Stimulated activated CD4-positive, alpha-beta T cell treated with anti-CD3 and anti-CD28 coated beads, TNF-alpha, amount 100 ng/mL, for 4 hours (primary cell): ENCODE measurements at regions not wholly inside any gene's neighbourhood (a gene's known extent, or its start where the extent isn't known, plus 50 kb on each side); places are given as distances from the start of the nearest gene placed in this dataset.
"Not testable (repeated sequence)": the region's sequence is repeated elsewhere in the genome, so short reads cannot be mapped to it uniquely, and the experiment has no call there.

Source experiments
- DNase-seq, 3 experiments: peaks; one replicate each; pipeline ENCODE4 v3.0.0-alpha.2; 2020; ENCODE audit warnings: low read depth in 3 of 3

DNA sequence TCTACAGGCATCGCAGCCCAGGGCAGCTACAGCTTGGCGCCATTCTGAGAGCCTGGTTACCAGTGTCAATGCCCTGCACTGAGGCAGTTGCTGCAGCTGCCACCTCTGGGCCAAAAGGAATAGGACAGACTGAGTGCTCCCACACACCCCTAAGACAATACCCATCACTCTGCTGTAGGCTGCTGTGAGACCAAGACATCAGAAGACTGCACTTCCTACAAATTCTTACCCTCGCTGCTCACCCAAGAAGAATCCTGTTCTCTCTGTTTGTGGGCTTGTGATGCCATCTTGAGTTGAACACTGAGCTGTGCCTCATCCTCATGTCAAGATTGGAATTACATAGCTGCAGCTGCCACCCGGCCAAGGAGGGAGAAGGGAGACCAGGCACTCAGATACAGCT lies 1847.0 kb upstream of the PCDH10 start:
- DNase-seq: no peak

DNA sequence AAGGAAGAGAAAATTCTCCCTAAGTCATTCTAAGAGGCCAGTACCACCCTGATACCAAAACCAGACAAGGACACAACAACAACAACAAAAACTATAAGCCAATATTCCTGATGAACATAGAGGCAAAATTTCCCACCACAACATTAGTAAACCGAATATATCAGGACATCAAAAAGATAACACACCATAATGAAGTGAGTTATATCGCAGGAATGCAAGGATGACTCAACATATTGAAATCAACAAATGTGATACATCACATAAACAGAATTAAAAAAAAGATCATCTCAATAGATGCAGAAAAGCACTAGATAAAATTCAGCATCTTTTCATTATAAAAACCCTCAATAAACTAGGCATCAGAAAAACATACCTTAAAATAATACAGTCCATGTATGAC lies 1844.4 kb upstream of the PCDH10 start:
- DNase-seq: no peak

DNA sequence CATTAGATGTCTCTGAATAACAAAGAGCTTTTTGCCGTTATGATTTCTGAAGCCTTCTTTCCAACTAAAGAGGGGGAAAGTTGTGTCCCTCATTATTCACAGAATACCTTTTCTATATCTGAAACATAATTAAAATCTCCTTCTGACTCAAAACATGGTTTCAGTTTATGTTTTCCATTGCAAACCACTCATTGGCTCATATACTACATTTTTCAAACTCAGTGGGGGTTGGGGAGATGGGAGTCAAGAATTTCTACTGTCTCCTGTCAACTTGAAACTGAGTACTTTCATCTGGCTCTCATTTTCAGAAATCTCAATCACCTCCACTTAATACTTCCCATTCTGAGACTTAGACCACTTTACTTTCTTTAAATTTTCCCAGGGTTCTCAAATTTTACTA lies 1839.5 kb upstream of the PCDH10 start:
- no peak for DNase-seq

DNA sequence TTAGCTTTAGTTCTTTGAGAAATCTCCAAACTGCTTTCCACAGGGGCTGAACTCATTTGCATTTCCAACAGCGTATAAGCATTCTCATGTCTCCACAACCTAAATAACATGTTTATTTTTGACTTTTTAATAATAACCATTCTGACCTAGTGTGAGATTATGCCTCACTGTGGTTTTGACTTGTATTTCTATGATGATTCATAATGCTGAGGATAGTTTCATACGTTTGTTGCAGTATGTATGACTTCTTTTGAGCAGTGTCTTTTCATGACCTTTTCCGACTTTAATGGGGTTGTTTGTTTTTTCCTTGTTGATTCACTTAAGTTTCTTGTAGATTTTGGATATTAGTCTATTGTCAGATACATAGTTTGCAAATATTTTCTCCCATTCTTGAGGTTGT lies 1833.0 kb upstream of the PCDH10 start:
- no peak for DNase-seq

DNA sequence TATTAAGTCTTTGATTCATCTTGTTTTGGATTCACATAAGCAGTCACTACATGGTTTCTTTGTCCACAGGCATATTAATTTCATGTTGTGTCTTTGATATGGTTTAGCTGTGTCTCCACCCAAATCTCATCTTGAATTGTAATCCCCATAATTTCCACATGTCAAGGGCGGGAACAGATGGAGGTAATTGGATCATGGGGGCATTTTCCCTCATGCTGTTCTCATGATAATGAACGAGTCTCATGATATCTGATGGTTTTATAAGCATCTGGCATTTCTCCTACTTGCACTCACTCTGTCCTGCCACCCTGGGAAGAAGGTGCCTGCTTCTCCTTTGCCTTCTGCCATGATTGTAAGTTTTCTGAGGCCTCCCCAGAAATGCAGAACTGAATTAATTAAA lies 1811.2 kb upstream of the PCDH10 start:
- no peak for DNase-seq

DNA sequence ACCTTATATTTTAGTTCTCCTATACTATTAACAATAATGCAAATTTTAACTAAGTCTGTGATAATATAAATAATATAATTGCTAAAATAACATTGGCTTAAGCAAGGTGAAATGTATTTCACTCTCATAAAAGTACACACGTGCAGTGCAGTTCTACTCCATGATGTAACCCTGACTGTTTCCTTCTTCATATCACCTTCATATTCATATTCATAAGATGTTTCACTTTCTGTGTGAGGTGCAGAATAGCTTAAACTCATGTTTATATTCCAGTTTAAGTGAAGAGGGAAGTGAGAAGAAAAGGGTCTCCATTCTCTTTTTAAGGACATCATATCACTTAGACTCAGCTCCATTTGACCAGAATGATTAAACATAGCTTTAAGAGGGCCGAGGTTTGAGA lies 1810.0 kb upstream of the PCDH10 start:
- DNase-seq: no peak

DNA sequence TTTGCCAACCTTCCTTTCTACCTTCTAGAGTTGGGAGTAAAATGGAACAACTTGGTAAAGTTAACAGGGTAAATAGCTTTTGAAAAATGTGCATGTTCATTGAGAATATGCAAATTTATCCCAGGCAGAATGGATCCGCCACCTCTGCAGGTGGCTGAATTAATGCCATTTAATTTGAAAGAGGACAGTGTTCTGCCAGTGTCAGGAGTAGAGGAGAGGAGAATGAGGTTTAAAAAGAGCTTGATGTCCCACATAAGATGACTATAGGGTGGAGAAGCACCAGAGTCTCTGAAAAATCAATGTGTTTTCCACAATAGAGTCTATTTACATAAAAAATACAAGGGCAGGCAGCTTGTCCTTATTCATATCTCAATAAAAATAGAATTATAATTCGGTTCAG lies 1804.3 kb upstream of the PCDH10 start:
- DNase-seq: no peak

DNA sequence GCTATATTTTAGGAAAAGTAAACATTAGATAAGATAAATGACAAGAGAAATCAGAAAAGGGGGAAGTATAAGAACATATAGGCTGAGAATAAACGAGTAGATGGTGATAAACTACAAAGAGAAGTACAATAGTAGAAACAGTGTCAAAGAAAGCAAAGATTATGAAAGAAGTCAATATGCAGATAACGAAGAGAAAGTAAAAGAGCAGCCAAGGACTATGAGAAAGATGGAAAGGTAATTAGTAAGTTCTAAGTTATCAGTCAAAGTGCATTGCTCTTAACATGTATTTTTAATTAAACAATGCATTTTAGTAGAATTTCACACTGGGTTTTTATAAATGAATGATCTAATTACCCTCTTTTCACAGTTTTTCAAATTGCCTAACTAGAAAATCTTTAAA lies 1801.3 kb upstream of the PCDH10 start:
- DNase-seq: no peak

DNA sequence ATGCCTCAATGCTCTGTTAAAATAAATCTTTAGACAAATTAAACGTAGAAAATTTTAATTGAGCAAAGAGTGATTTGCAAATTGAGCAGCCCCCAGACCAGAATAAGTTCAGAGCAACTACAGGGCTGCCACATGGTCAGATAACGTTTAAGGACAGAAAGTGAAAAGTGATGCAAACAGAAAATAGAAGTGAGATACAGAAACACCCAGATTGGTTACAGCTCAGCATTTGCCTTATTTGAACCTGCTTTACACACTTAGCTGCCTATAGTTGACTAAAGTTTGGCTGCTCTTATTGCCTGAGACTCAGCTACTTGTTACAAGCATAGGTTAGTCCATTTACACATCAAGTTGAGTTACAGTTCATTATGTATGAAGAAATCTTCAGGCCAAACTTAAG lies 1800.8 kb upstream of the PCDH10 start:
- no peak for DNase-seq

DNA sequence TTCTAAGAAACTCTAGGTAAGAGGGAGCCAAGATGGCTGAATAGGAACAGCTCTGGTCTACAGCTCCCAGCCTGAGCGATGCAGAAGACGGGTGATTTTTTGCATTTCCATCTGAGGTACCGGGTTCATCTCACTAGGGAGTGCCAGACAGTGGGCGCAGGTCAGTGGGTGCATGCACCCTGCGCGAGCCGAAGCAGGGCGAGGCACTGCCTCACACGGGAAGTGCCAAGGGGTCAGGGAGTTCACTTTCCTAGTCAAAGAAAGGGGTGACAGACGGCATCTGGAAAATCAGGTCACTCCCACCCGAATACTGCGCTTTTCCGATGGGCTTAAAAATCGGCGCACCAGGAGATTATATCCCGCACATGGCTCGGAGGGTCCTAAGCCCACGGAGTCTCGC lies 1796.7 kb upstream of the PCDH10 start:
- DNase-seq: not testable (repeated sequence)

DNA sequence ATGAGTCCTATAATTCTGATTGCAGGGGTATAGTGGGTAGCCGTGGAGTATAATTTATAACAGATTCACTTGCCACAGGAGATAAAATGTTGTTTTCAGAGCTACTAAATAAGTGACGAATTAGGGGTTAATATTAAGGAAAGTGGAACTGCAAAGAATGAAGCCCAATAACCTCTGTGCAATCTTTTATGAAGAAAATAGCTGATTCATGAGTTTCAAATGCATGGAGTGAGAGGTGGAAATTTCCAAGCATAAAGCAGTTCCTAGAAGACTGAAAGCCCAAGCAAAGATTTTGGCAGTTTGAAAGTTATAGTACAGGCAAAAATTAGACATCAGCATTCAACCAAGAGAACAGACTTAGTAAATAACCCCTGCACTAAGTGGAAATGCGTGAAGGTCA lies 1782.4 kb upstream of the PCDH10 start:
- no peak for DNase-seq

DNA sequence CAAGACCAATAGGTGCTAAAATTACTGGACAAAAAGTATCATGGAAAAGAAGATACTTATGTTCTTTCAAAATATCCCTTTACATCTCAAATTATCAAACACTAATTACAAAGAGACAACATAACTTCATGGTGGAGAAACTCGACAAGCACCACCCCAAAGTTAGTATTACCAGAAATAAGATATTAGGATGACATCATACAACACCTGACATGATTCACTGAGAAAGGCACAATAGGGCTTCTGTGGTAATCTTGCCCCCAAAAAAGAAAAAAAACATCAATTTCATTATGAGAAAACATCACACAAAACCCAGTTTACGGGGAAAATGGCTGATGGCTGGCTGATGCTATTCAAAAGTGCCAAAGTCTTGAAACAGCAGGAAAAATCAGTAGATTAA lies 1781.7 kb upstream of the PCDH10 start:
- DNase-seq: no peak

DNA sequence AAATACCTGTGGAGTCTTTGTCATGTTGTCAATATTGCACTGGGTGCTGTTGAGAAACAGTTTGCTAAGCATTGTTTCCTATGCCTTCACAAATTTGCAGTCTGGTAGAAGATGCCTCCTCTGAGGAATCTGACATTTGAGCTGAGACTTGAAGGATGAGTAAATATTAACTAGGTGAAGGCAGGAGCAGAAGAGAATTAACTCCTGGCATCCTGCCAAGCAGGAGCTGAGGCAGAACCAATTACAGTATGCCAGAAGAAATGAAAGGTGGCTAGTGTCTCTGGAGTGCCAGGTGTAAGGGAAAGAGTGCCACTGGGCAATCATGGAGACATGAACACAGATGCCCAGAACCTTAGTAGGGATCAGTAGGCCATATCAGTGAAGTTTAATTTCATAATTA lies 1778.2 kb upstream of the PCDH10 start:
- DNase-seq: no peak

DNA sequence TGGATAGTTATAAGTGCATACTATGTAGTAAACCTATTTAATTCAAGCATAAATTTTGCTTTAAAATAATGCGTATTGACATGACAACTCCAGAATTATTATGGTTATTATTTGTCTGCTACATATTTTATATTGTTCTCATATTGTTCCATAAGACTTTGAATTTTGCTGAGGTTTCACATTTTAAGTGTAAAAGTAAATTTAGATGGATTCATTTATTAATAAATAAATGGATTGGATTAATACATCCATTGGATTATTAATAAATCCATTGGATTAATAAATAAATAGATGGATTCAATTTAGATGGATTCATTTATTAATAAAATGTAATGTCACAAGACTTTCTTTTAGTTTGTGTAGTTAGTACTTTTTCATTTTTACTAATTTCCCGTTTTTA lies 1768.0 kb upstream of the PCDH10 start:
- no peak for DNase-seq

DNA sequence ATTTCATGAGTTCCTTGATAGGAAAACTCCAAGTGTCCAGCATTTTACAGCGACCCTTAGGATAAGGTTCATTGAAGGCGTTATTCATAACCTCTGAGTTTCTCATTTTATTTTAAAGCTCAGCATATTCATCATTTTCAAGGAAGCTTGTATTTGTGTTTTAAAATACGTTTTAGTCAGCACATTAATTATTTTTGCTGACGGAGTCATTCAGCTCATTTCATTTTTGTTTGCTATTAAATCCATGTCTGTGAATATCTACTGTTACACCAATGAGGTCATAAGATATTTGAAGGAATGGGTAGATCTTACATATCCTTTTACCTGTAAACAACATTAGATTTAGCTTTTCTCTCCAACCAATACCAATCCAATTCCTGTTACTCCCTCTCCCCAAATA lies 1766.3 kb upstream of the PCDH10 start:
- no peak for DNase-seq

DNA sequence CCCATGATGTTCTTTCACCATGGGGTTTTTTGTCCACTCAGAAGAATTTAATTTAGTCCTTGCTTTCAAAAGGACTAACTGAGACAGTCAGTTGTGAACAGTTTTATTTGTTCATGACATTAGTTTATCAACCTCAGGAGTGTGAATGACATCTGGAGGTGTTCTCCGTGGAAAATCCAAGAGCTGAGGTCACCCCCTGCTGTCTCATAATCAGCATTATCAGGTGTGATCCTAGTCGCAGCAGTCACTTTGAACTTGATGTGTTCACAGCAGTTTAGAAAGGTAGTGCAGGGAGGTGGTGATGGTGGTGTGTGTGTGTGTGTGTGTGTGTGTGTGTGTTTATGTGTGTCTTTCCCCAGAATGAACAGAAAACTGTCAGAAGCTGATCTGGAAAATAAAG lies 1760.8 kb upstream of the PCDH10 start:
- DNase-seq: no peak

DNA sequence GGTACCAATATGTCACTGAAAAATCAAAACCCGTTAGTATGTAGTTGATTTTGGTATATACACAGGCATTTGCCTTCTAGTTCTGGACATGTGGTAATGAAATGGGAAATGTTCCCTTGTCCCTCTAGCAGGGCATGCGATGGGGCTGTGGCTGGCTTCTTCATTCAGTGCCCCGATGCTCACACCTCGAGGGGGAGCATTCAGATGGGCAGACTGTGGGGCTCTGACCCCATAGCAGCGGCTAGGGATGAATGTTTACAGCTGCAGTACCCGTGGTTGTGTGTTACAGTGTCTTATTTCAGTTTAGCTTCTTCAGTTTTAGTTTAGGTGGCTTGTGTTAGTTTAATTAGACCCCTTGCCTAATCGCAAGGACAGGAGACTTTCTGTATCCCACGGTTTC lies 1741.0 kb upstream of the PCDH10 start:
- no peak for DNase-seq

DNA sequence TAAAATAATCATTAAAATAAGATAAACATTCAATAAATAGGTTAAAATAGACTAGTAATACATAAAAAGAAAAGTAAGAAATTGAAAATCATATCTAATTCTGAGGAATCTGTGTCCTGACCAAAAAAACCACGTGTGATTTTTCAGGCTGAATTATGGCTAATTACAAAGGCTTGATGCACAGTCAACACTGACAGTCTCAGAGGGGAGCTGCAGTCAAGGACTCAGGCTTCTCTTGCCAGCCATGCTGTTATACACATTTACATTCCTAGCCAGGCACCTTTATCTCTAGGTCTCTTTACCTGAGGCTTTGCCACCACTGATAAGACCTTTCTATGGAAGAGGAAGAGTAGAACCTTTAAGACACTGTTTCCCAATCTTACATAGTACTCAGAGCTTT lies 1737.7 kb upstream of the PCDH10 start:
- DNase-seq: no peak

DNA sequence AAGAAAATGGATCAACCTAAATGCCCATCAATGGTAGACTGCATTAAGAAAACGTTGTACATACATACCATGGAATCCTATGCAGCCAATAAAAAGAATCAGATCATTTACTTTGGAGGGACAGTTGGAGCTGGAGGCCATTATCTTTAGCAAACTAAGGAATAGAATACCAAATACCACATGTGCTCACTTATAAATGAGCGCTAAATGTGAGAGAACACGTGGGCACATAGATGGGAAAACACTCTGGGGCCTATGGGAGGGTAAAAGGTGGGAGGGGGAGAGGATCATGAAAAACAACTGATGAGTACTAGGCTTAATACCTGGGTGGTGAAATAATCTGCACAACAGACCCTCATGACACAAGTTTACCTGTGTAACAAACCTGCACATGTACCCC lies 1729.9 kb upstream of the PCDH10 start:
- no peak for DNase-seq

DNA sequence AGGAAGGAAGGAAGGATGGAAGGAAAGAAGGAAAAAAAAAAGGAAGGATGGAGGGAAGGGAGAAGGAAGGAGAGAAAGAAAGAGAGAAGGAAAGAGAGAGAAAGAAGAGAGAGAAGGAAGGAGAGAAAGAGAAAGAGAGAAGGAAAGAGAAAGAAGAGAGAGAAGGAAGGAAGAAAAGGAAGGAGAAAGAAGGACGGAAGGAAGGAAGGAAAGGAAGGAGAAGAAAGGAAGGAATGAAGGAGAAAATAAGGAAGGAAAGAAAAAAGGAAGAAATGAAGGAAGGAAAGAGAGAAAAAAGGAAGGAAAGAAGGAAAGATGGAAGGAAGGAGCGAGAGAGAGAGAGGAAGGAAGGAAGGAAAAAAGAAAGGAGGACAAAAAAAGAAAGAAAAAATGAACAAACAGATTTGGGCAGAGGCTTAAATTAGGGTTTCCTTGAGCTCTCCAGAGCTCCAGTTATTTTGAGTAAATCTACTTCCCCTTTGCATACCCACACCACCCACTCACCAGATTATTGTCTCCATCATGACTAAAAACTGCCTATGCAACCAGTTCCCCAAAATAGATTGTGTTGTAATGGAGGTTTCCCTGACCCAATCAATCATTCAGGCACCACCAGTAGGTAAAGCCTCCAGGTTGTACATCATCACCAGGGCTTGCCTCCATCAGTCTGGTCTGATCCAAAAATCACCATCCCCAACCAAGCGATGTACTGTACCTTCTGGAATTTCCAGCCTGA lies 1722.9 kb upstream of the PCDH10 start:
- no peak for DNase-seq

DNA sequence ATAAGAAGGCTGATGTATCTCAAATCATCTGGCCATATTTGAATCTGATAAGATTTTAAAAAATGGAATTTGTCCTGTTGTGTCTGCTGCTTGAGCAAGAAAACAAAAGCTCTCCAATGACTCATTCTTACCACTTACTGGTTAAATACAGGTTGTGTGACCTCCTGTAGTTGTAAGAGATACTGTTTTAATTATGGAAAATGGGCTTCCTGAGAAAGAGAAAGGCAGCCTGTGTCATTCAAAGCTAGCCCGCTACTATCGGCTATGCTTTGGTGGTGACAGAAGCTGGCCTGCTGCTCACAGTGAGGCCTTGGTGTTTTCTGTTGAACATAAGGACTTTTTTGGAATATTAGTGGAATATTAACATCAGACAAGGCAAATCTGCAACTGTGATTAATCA lies 1722.1 kb upstream of the PCDH10 start:
- no peak for DNase-seq

DNA sequence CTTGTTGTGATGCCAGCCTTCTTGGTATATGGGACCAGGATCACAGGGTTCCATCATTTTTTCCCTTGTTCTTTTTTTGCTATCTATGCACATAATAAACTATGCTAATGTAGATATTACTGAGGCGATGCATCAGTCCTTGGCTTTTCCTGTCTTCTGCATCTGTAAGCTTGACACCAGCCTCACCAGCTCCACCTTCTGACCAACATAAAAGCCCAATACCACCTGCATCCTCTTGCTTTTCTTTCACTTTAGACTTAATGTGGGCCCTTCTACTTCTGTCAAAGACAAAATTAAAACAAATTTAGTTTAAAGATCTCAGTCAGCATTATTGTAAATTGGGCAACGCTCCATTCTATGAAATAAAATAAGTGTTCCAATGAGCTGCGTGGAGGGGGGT lies 1718.8 kb upstream of the PCDH10 start:
- no peak for DNase-seq

DNA sequence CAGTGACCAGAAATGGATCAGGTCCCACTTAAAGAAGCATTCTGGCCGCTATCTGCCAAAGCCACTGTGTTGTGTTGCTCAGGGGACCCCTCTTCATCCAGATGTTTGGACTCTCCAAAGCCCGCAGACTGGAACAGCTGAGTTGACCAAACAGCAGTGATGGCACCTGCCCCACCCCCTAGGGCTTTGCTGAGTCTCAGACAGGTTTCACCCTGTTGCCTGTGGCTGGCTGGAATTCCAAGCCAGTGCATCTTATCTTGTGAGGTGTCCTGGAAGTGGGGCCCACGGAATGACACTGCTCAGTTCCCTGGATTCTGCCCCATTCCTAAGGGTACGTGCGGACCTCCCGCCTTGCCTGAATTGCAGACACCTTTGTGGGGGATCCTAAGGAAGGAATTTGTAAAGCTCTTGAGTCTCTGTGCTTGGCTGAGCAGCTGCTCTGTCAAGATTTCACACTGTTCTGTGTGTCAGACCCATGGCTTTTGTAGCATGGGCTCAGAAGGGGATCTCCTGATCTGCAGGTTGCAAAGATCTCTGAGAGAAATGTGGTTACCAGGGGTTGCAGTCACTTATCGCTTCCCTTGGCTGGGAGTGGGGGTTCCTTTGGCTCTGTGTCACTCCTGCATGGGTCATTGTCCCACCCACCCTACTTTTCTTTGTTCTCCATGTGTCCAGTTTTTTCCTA lies 1707.9 kb upstream of the PCDH10 start:
- DNase-seq: no peak

DNA sequence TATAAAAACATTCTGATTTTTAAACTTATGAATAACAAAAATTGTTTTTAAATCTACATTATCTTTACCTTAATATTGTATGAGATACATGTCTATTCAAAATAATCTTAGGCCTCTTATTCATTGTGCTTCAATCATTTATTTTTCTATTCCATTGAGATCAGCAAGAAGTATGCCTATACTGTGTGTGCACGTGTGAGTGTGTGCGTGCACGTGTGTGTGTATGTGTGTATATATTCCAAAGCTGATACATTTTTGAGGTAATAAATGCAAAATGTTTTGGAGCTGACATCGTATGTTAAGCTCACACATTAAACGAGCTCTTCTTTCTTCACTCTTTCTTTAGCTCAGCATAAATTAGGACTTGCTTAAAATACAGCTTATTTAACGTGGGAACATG lies 1701.2 kb upstream of the PCDH10 start:
- DNase-seq: no peak
